ENCODE measurements at regions not wholly inside any gene's neighbourhood (a gene's known extent, or its start where the extent isn't known, plus 50 kb on each side); places are given as distances from the start of the nearest gene placed in this dataset.

DNA sequence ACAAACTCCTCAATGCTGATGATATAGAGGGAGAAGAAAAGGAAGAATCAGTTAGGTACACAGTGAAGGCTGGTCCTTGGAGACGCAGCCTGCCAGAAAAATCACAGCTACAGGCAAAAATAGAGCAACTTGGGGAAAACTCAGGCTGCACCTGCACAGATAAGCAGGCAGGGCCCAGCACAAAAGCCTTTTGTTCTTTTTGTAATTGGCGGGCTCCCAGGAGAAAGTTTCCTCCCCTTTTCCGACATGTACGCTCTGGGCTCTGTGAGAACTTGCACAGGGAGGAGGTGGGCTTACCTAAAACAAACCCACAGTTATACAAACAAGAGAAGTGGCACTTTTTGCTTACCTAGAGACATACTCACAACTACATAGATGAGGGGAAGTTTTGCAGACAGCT lies 813.4 kb upstream of the EPHA6 start:
- TF ChIP-seq, protein P1, sequence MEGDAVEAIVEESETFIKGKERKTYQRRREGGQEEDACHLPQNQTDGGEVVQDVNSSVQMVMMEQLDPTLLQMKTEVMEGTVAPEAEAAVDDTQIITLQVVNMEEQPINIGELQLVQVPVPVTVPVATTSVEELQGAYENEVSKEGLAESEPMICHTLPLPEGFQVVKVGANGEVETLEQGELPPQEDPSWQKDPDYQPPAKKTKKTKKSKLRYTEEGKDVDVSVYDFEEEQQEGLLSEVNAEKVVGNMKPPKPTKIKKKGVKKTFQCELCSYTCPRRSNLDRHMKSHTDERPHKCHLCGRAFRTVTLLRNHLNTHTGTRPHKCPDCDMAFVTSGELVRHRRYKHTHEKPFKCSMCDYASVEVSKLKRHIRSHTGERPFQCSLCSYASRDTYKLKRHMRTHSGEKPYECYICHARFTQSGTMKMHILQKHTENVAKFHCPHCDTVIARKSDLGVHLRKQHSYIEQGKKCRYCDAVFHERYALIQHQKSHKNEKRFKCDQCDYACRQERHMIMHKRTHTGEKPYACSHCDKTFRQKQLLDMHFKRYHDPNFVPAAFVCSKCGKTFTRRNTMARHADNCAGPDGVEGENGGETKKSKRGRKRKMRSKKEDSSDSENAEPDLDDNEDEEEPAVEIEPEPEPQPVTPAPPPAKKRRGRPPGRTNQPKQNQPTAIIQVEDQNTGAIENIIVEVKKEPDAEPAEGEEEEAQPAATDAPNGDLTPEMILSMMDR (IDR thresholded peaks at IDR 0.05; ENCODE audit: insufficient read depth, low read length, poor library complexity, severe bottlenecking), result no peak
- Histone ChIP-seq H3K36me3 (ENCODE audit: control insufficient read depth, insufficient read depth, low read length) (no peaks in the 10 kb centered on the region), H3K27me3 (replicated peaks; ENCODE audit: control insufficient read depth, insufficient read depth, low read length) (no peaks in the 10 kb centered on the region), H3K4me3 (replicated peaks; ENCODE audit: low read depth, low read length) (no peak overlapping the region)
- DNase-seq (ENCODE audit: extremely low read depth, insufficient read length), result no peak

DNA sequence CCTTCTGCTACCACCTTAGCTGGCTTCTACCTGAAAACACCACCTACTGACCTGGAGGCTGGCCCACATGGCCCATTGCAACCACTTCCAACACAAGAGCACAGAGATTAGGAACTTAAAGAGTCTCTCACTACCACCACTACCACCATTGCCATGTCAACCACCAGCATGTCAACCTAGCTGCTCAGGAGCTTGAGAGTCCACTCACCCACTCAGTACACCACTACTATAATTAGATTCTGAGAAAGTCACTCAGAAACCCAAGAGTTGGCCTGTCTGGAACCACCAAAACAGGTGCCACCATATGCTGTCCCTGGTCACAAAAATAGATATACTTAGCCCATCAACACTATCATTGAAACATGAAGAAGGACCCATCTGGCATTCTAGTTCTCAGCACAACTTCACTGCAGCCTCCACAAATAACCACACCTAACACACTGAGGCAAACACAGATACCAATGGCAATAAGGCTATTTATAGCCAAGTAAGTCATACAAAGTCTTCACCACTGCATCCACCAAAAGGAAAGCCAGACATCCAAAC lies 806.7 kb upstream of the EPHA6 start:
- TF ChIP-seq, protein P1 (IDR thresholded peaks at IDR 0.05; ENCODE audit: insufficient read depth, low read length, poor library complexity, severe bottlenecking), result no peak
- H3K27me3 ChIP-seq (replicated peaks; ENCODE audit: control insufficient read depth, insufficient read depth, low read length), result no peaks in the 10 kb centered on the region

GRCh38 chr3:96012939-96013338 lies 801.5 kb upstream of the EPHA6 start:
- Histone ChIP-seq H3K36me3 (ENCODE audit: control insufficient read depth, insufficient read depth, low read length) (no peaks in the 10 kb centered on the region), H3K4me3 (replicated peaks; ENCODE audit: low read depth, low read length) (no peak overlapping the region), H3K27me3 (replicated peaks; ENCODE audit: control insufficient read depth, insufficient read depth, low read length) (no peaks in the 10 kb centered on the region)
- TF ChIP-seq, protein P1 (IDR thresholded peaks at IDR 0.05; ENCODE audit: insufficient read depth, low read length, poor library complexity, severe bottlenecking), result no peak
- no peak for DNase-seq (ENCODE audit: extremely low read depth, insufficient read length)

More for the DNA sequence above, 806.7 kb upstream of the EPHA6 start:
- Histone ChIP-seq H3K4me3 (replicated peaks; ENCODE audit: low read depth, low read length) (no peak overlapping the region), H3K36me3 (ENCODE audit: control insufficient read depth, insufficient read depth, low read length) (no peaks in the 10 kb centered on the region)
- DNase-seq (ENCODE audit: extremely low read depth, insufficient read length), result no peak

GRCh38 chr3:96017556-96017955 lies 796.8 kb upstream of the EPHA6 start:
- Histone ChIP-seq H3K36me3 (ENCODE audit: control insufficient read depth, insufficient read depth, low read length) (no peaks in the 10 kb centered on the region), H3K4me3 (replicated peaks; ENCODE audit: low read depth, low read length) (no peak overlapping the region), H3K27me3 (replicated peaks; ENCODE audit: control insufficient read depth, insufficient read depth, low read length) (no peaks in the 10 kb centered on the region)
- TF ChIP-seq, protein P1 (IDR thresholded peaks at IDR 0.05; ENCODE audit: insufficient read depth, low read length, poor library complexity, severe bottlenecking), result no peak
- DNase-seq (ENCODE audit: extremely low read depth, insufficient read length), result no peak

DNA sequence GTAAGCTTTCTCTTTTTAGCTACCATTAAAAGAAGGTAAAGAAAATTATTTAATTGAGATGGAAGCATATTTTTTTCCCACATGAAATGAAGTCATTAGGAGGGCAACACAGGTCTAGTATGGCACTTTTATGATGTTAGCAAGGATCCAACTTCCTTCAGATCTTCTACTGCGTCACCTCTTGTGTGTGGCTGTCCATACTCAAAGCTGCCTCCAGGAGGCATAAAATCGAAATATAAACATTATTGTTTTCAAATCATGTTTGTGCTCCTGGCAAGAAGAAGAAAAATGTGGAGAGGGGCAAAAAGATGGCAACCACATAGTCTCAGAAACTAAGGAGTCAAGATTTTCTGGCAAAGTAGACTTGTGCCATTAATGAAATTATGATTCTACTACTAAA lies 791.7 kb upstream of the EPHA6 start:
- TF ChIP-seq, protein P1 (IDR thresholded peaks at IDR 0.05; ENCODE audit: insufficient read depth, low read length, poor library complexity, severe bottlenecking), result no peak
- no peak overlapping the region for H3K4me3 ChIP-seq (replicated peaks; ENCODE audit: low read depth, low read length)
- DNase-seq (ENCODE audit: extremely low read depth, insufficient read length), result no peak
- no peaks in the 10 kb centered on the region for H3K27me3 ChIP-seq (replicated peaks; ENCODE audit: control insufficient read depth, insufficient read depth, low read length)
- no peaks in the 10 kb centered on the region for H3K36me3 ChIP-seq (ENCODE audit: control insufficient read depth, insufficient read depth, low read length)

DNA sequence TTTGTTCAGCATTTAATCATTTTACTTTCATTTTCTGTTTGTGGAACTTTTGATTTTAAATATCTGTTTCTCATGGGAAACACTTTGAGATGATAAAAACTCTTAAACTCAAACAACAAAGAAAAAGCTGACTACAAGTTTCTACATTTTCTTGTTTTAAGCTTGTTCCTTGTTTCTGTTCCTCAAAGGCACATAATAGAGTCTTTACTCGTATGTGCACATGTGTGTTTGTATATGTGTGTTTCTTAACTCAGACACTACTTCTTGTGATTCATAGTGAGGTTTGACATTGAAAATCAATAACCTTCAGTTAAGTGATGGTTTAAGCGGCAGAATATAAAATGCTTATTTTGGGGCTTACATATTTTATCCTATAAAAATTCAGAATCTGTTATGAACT lies 786.7 kb upstream of the EPHA6 start:
- Histone ChIP-seq H3K27me3 (replicated peaks; ENCODE audit: control insufficient read depth, insufficient read depth, low read length) (no peaks in the 10 kb centered on the region), H3K36me3 (ENCODE audit: control insufficient read depth, insufficient read depth, low read length) (no peaks in the 10 kb centered on the region), H3K4me3 (replicated peaks; ENCODE audit: low read depth, low read length) (no peak overlapping the region)
- TF ChIP-seq, protein P1 (IDR thresholded peaks at IDR 0.05; ENCODE audit: insufficient read depth, low read length, poor library complexity, severe bottlenecking), result no peak
- no peak for DNase-seq (ENCODE audit: extremely low read depth, insufficient read length)
